Activated CD4-positive, alpha-beta T cell treated with anti-CD3 and anti-CD28 coated beads, Interleukin-2, amount 10 ng/mL, durations not matched to agents 24 days and 14 days (primary cell): ENCODE measurements at regions not wholly inside any gene's neighbourhood (a gene's known extent, or its start where the extent isn't known, plus 50 kb on each side); places are given as distances from the start of the nearest gene placed in this dataset.

Source experiments
- DNase-seq: peaks from one replicate; pipeline ENCODE4 v3.0.0; 2022
- H3K27ac Mint-ChIP-seq: one replicate; pipeline ENCODE4 v1.8.0; 2022; ENCODE audit warnings: mild to moderate bottlenecking, mixed read lengths
- H3K27me3 Mint-ChIP-seq: one replicate; pipeline ENCODE4 v1.8.0; 2022; ENCODE audit warnings: mixed read lengths
- H3K36me3 Mint-ChIP-seq: one replicate; pipeline ENCODE4 v1.8.0; 2022; ENCODE audit warnings: low read depth, mild to moderate bottlenecking, mixed read lengths
- H3K4me1 Mint-ChIP-seq: one replicate; pipeline ENCODE4 v1.8.0; 2021; ENCODE audit warnings: mixed read lengths
- H3K4me3 Mint-ChIP-seq: one replicate; pipeline ENCODE4 v1.8.0; 2022; ENCODE audit warnings: mild to moderate bottlenecking, moderate library complexity, mixed read lengths
- H3K9me3 Mint-ChIP-seq: one replicate; pipeline ENCODE4 v1.8.0; 2021; ENCODE audit warnings: mixed read lengths
- intact Hi-C: fragments of 100-400 bp; cut with micrococcal nuclease; formaldehyde crosslinking; loops from one replicate; pipeline ENCODE4 v1.15.1; 2023

- no peaks in the 10 kb centered on the region for H3K36me3 Mint-ChIP-seq
- intact Hi-C loops = no loop called here
- H3K27me3 Mint-ChIP-seq = no peaks in the 10 kb centered on the region
- no peak overlapping the region for H3K27ac Mint-ChIP-seq
- H3K4me3 Mint-ChIP-seq = no peak overlapping the region
- no peaks in the 10 kb centered on the region for H3K9me3 Mint-ChIP-seq
- no peaks in the 10 kb centered on the region for H3K4me1 Mint-ChIP-seq
- DNase-seq = no peak
Measured at GRCh38 chr18:27577752-27578151, 392.6 kb upstream of the CHST9 start.

- H3K4me1 Mint-ChIP-seq = no peaks in the 10 kb centered on the region
- no peak overlapping the region for H3K4me3 Mint-ChIP-seq
- intact Hi-C loops = no loop called here
- H3K36me3 Mint-ChIP-seq = no peaks in the 10 kb centered on the region
- H3K27ac Mint-ChIP-seq = no peak overlapping the region
- H3K27me3 Mint-ChIP-seq = no peaks in the 10 kb centered on the region
- no peak for DNase-seq
- H3K9me3 Mint-ChIP-seq = no peaks in the 10 kb centered on the region
Measured at GRCh38 chr18:27577265-27577664, 392.2 kb upstream of the CHST9 start.

DNA sequence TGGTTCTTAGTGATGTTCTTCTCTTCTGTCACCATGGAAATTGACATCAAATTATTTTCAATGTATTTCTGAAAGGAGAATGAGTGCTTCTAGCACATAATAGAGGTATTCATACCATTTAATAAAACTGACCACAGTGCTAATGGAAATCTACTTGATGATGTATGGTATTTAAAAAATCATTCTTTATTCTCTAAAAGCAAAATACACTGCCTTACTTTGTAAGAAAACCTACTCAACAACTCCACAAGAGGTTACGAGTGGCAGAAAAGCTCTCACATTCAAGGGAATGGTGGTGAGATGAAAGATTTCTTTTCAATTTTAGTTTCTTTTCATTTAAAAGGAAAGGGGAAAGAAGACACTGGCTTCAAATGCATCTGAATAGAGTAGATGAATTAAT lies 382.3 kb upstream of the CHST9 start:
- Mint-ChIP-seq H3K36me3 (no peaks in the 10 kb centered on the region), H3K9me3 (peaks cover 8% of the 10 kb centered on the region)

DNA sequence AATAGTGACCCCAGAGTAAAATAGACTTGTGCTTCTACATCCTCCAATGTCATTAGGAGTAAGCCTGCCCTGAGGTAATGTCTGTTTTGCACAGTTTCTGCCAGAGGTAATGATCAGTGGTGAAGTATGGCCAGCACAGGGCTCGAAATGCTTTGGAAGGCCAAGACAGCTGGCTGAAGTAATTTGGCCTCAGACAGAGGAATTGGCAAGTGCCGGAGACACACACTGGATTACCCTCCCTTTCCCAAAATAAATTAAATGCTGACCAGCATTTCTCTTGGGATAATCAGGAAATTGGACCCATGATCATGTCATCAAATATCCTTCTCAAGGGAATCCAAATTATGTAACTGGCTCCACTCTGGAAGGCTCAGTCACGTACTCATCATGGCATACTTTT lies 379.0 kb upstream of the CHST9 start:
- no peaks in the 10 kb centered on the region for H3K36me3 Mint-ChIP-seq
- H3K27me3 Mint-ChIP-seq = no peaks in the 10 kb centered on the region
- DNase-seq = no peak
- intact Hi-C loops = no loop called here
- no peak overlapping the region for H3K27ac Mint-ChIP-seq
- peaks cover 8% of the 10 kb centered on the region for H3K9me3 Mint-ChIP-seq
- no peaks in the 10 kb centered on the region for H3K4me1 Mint-ChIP-seq
- no peak overlapping the region for H3K4me3 Mint-ChIP-seq

More for the DNA sequence above, 382.3 kb upstream of the CHST9 start:
- no peak for DNase-seq
- H3K27ac Mint-ChIP-seq = no peak overlapping the region
- intact Hi-C loops = no loop called here
- no peaks in the 10 kb centered on the region for H3K27me3 Mint-ChIP-seq
- H3K4me1 Mint-ChIP-seq = no peaks in the 10 kb centered on the region
- H3K4me3 Mint-ChIP-seq = no peak overlapping the region

GRCh38 chr18:27558388-27559155 lies 373.5 kb upstream of the CHST9 start:
- Mint-ChIP-seq H3K4me3 (no peak overlapping the region), H3K4me1 (no peaks in the 10 kb centered on the region), H3K36me3 (no peaks in the 10 kb centered on the region), H3K27me3 (no peaks in the 10 kb centered on the region), H3K27ac (no peak overlapping the region), H3K9me3 (peaks cover 17% of the 10 kb centered on the region)
- intact Hi-C loops = no loop called here
- no peak for DNase-seq

GRCh38 chr18:27556741-27557140 lies 371.6 kb upstream of the CHST9 start:
- no peaks in the 10 kb centered on the region for H3K4me1 Mint-ChIP-seq
- H3K27me3 Mint-ChIP-seq = no peaks in the 10 kb centered on the region
- DNase-seq = no peak
- no peak overlapping the region for H3K27ac Mint-ChIP-seq
- H3K4me3 Mint-ChIP-seq = no peak overlapping the region
- peaks cover 9% of the 10 kb centered on the region for H3K9me3 Mint-ChIP-seq
- intact Hi-C loops = no loop called here
- H3K36me3 Mint-ChIP-seq = no peaks in the 10 kb centered on the region

DNA sequence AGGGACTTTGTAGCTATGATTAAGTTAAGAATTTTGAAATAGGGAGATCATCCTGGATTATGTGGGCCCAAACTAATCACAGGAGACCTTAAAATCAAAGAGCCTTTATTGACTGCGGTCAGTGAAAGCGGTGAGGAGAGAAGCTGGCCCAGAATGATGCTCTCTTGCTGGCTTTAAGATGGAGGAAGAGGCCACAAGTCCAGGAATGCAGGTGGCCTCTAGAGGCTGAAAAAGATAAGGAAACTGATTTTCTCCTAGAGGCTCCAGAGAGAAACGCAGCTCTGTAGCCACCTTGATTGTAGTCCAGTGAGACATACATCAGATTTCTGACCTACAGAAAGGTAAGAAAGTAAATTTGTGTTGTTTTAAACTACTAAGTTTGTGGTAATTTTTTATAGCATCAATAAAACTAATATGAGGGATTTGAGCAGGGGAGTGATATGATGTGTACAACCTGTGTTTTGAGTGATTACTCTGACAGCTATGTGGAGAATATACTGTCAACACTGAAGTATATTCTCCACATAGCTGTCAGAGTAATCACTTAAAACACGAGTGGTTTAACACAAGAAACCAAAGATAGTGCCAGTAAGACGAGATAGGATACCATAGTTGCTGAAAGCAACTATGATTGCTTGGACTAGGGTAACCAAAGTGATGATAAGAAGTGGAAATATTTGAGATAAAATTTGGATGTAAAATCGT lies 364.4 kb upstream of the CHST9 start:
- intact Hi-C loops = no loop called here
- H3K27me3 Mint-ChIP-seq = no peaks in the 10 kb centered on the region
- no peak overlapping the region for H3K27ac Mint-ChIP-seq
- H3K9me3 Mint-ChIP-seq = peaks cover 5% of the 10 kb centered on the region
- no peak for DNase-seq
- no peaks in the 10 kb centered on the region for H3K4me1 Mint-ChIP-seq
- H3K36me3 Mint-ChIP-seq = no peaks in the 10 kb centered on the region
- no peak overlapping the region for H3K4me3 Mint-ChIP-seq

- no peak overlapping the region for H3K27ac Mint-ChIP-seq
- no peaks in the 10 kb centered on the region for H3K9me3 Mint-ChIP-seq
- H3K36me3 Mint-ChIP-seq = no peaks in the 10 kb centered on the region
- H3K4me3 Mint-ChIP-seq = no peak overlapping the region
- no peaks in the 10 kb centered on the region for H3K27me3 Mint-ChIP-seq
- H3K4me1 Mint-ChIP-seq = no peaks in the 10 kb centered on the region
- DNase-seq = no peak
- intact Hi-C loops = no loop called here
Measured at GRCh38 chr18:27546991-27547390, 361.9 kb upstream of the CHST9 start.

DNA sequence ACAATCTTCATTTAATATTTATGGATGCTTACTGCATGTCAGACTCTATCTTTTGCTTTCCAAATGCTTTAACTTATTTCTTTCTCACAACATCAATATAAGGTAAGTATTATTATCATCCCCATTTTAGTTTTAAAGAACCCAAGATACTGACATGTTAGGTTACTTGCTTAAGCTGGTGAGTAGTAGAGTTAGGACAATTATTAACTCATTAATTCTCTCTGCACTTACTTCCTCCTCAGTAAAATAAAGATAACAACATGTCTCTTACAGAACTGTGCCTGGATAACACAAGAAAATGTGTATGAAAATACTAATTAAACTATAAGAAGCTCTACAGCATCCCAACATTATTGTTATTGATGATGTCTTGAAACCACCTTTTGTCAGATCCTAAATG lies 359.1 kb upstream of the CHST9 start:
- no peak overlapping the region for H3K27ac Mint-ChIP-seq
- no peaks in the 10 kb centered on the region for H3K27me3 Mint-ChIP-seq
- DNase-seq = no peak
- no peaks in the 10 kb centered on the region for H3K36me3 Mint-ChIP-seq
- no peak overlapping the region for H3K4me3 Mint-ChIP-seq
- H3K9me3 Mint-ChIP-seq = no peaks in the 10 kb centered on the region
- intact Hi-C loops = no loop called here
- H3K4me1 Mint-ChIP-seq = no peaks in the 10 kb centered on the region

GRCh38 chr18:27541293-27541692 lies 356.2 kb upstream of the CHST9 start:
- DNase-seq = no peak
- H3K4me1 Mint-ChIP-seq = no peaks in the 10 kb centered on the region
- intact Hi-C loops = no loop called here
- no peaks in the 10 kb centered on the region for H3K9me3 Mint-ChIP-seq
- no peaks in the 10 kb centered on the region for H3K36me3 Mint-ChIP-seq
- no peak overlapping the region for H3K4me3 Mint-ChIP-seq
- H3K27me3 Mint-ChIP-seq = no peaks in the 10 kb centered on the region
- H3K27ac Mint-ChIP-seq = no peak overlapping the region

DNA sequence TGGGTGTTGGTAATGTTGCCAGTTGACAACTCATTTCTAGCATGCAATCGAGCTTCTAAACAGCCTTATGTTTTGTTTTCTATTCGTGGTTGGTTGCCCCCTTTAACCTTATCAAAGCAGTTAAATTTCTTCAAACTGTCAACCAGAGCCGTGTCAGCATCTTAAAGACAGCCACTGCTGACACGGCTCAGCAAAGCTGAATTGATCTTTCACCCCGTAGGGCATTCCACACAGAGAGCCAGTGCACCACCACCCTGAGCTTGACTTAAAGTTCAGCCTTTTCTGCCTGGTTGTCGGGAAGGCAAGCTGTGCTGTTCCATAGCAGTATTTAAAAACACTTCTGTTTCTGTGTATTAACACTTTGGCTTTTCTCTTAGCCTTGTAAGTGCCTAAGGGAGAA lies 355.0 kb upstream of the CHST9 start:
- Mint-ChIP-seq H3K4me1 (no peaks in the 10 kb centered on the region), H3K27me3 (no peaks in the 10 kb centered on the region), H3K36me3 (no peaks in the 10 kb centered on the region), H3K27ac (no peak overlapping the region), H3K4me3 (no peak overlapping the region), H3K9me3 (no peaks in the 10 kb centered on the region)
- intact Hi-C loops = no loop called here
- no peak for DNase-seq

DNA sequence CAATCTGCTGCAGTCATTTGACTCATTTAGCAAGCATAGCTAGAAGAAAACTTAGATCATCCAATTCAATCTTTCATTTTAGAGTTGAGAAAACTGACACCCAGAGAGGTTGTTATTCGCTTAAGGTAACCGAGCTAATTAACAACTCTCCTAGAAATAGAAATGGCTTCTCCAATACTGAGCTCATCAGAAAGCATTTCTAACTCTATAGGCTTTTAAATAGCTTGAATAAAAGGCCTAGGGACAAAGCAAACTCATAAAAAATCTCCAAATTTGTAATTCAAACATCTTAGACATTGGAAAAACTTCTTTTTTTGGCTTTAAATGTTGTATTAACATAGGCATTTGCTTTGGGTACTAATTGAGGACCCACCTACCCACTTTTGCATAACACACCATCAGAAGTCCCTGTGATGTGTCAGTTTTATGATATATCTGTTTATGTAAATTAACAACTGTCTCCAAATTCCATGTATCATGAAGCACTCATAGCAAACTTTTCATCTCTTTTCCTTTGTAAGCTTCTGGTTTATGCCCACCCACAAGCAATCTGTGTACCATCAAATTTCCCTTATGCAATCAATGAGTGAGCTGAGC lies 343.9 kb upstream of the CHST9 start:
- intact Hi-C loops = loop anchor here (10.0 kb wide), 1 partner anchor 54 kb away; no protein-coding TSS in a partner anchor
- H3K36me3 Mint-ChIP-seq = no peaks in the 10 kb centered on the region
- DNase-seq = no peak
- no peaks in the 10 kb centered on the region for H3K4me1 Mint-ChIP-seq
- no peak overlapping the region for H3K27ac Mint-ChIP-seq
- peaks cover 4% of the 10 kb centered on the region for H3K9me3 Mint-ChIP-seq
- H3K4me3 Mint-ChIP-seq = no peak overlapping the region
- H3K27me3 Mint-ChIP-seq = no peaks in the 10 kb centered on the region

GRCh38 chr18:27527856-27528255 lies 342.7 kb upstream of the CHST9 start:
- no peak overlapping the region for H3K4me3 Mint-ChIP-seq
- no peaks in the 10 kb centered on the region for H3K36me3 Mint-ChIP-seq
- intact Hi-C loops = loop anchor here (10.0 kb wide), 1 partner anchor 53 kb away; no protein-coding TSS in a partner anchor
- DNase-seq = no peak
- H3K27me3 Mint-ChIP-seq = no peaks in the 10 kb centered on the region
- H3K27ac Mint-ChIP-seq = no peak overlapping the region
- no peaks in the 10 kb centered on the region for H3K4me1 Mint-ChIP-seq
- H3K9me3 Mint-ChIP-seq = peaks cover 4% of the 10 kb centered on the region

DNA sequence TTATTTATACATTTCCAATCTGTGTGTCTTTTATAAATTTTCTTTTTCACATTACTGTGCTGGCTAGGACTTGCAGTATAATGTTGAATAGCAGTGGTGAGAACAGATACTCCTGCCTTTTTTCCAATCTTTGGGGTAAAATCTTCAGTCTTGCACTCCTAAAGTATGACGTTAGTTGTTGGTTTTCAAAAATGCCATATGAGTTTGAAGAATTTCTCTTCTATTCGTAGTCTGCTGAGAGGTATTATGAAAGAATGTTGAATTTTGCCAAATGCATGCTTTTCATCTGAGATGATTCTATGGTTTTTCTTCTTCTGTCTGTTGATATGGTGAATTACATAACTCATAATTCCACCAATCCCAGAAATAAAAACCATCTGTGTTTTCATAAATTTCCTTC lies 335.3 kb upstream of the CHST9 start:
- Mint-ChIP-seq H3K4me3 (no peak overlapping the region), H3K27ac (no peak overlapping the region), H3K9me3 (no peaks in the 10 kb centered on the region), H3K27me3 (no peaks in the 10 kb centered on the region), H3K4me1 (no peaks in the 10 kb centered on the region), H3K36me3 (no peaks in the 10 kb centered on the region)
- intact Hi-C loops = loop anchor here (10.0 kb wide), 1 partner anchor 46 kb away; no protein-coding TSS in a partner anchor
- no peak for DNase-seq
